ENCODE measurements at regions not wholly inside any gene's neighbourhood (a gene's known extent, or its start where the extent isn't known, plus 50 kb on each side); places are given as distances from the start of the nearest gene placed in this dataset.

- TF ChIP-seq CTCF (IDR thresholded peaks at IDR 0.05) (peak in 1 of 6 experiments; percentile 3), POLR2A (IDR thresholded peaks at IDR 0.05) (no peak)
Measured at GRCh38 chr1:201704439-201704792, 124.5 kb upstream of the IPO9 start.
